GM21367 (cell line): ENCODE measurements at regions not wholly inside any gene's neighbourhood (a gene's known extent, or its start where the extent isn't known, plus 50 kb on each side); places are given as distances from the start of the nearest gene placed in this dataset.

Experiments
- ATAC-seq: cut with Tn5 transposase; IDR thresholded peaks from one replicate; pipeline ENCODE4 v1.9.1; 2021; ENCODE audit not compliant: unreplicated experiment

DNA sequence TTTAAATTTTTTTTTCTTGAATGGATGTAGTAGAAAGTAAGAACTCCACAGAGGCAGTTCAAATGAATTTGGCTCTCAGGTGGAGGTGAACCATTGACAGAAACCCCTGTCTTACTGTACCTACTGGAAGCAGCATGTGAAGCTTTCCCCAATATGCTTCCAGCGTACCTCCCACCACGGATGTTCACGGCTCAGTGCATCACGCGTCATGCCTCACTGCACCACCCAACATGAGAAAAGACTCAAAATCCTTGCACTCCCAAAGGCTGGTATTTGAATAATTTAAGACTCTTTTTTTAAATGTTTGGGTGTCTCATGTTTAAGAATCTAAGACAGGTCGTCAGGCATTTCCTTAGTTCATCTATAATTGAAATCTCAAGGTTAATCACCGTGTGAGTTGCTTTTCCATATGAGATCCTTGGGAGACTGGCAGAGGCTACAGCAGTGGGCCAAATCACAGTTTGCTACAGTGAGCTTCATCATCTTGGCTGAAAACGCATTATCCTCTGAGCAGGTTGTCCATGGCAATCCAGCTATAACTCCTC, 846.4 kb downstream of the DCDC2C start:
- ATAC-seq = no peak

DNA sequence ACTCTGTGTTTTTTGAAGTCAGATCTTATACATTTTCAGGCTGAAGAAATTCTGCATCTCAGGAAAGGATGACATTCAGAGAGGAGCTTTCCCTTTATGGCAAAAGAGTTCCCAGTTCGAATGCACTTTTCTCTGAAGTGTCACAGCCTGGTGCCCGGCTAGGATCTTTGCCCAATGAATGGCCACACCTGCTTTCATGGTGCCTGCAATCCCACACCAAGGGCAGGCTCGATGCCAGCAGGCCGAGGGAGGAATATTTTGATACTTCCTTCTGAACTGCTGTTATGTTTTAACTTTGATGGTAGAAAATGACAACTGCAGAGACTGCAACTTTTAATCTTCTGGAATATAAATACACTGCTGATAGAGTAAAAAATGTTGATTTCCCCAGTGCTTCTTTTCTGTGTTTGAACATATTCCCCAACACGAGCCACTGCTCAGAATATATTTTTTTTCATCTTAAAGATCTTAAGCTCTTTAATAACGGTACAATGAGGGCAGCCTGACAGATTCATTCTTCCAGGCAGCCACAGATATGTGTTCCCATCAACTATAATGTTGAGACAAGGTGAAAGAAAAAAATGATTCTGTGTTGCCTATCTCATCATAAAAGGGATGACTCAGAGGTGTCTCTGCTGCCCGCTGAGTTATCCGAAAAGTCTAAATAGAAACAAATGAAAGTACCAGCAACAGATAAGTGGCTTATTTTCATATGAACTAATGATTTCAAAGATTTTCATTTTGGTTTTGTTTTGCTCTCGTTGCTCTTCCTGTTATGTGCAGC, 848.5 kb downstream of the DCDC2C start:
- no peak for ATAC-seq

DNA sequence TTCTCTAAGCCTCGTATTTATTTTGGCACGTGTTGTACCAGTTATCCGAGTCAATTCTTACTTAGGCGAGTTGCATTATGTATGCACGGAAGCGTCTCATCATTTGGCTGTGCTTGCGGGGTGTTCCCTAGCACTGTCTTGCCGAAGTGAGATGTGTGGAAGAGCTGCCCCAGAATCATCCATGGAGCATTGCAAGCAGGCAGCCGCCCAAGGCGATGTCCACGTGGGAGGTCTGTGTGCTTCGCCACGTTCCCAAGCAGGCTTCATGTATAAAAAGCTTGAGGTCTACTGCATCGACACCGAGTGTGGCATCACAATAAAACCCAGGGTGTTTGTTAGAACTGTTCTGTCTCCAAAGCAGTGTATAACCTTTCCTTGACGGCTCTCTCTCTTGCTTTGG, 849.9 kb downstream of the DCDC2C start:
- ATAC-seq = no peak

DNA sequence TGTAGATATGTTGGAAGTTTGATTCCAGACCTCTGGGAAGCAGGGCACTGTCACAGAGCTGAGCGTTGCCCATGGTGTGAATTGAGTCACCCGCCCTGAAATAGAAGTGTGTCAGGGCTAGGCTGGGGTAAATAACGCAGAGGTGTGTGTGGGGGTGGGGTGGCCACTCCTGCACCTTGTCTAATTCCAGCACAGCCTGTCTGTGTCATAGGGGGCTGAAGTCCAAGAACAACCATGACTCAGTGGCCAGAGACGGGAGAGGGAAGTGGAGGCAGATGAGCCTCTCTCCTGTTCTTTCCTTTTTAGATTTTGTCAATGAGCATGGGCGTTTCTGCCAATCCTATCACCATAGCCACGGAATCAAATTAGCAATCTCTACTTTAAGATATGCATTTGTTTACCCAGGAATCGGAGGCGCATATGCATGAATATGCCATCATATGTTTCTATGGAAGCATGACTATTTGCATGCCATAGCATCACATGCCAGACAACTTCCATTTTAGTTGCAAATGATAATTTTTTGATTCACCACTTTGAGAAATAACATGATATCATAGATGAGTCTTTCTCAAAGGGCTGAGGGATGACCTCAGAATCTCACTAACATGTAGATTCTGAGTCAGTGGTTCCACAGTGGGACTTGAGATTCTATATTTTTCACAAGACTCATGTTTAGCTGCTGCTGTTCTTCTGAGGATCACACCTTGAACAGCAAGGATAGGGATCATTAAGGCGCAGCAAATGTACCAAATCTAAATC, 852.9 kb downstream of the DCDC2C start:
- no peak for ATAC-seq

DNA sequence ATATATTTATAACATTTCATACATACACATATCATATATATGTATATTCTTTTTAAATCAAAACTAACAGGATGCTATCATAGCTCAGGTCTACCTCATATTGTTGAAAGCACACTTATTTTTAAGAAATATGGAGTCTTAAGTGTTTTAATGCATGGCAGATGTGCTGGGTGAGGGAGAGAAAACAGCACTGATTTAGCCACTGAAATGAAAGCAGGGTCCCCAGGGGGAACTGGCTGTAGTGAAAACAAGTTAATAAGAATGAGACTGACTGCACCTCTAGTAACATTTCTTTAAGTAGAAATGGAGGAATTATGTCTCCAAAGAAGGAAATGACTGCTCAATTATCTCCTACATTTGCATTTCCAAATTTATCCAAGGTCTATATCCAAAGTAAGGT, 857.8 kb downstream of the DCDC2C start:
- ATAC-seq = no peak

DNA sequence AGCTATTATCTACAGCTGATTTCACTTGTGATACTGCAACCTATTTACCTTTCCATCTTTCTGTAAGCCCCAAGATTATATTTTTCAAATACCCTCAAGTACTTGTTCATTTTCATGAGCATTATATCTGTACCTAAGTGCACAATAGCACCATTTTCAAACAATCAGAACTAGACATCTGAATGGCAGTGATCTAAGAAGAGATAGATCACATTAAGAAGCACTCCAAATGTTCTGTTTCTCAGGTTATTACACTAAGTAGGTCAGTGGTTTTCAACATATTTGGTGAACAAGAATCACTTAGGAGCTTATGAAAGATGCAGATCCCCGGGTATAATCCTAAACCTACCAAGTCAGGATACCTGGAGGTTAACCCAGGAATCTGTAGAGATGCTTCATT, 872.7 kb downstream of the DCDC2C start:
- no peak for ATAC-seq

DNA sequence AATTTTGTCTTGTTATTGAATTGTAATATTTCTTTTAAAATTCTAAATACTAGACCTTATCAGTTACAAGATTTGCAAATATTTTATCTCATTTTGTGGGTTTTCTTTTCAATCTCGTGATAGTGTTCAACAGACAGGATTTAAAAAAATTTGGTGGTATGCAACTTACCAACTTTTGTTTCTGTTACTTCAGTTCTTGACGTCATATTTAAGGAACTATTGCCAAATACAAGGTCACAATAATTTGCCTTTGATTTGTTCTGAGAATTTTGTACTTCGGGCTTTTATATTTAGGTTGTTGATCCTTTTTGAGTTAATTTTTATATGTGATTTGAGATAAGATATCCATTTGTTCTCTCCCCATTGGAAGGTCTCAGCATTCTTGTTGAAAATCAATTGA, 876.6 kb downstream of the DCDC2C start:
- no peak for ATAC-seq

DNA sequence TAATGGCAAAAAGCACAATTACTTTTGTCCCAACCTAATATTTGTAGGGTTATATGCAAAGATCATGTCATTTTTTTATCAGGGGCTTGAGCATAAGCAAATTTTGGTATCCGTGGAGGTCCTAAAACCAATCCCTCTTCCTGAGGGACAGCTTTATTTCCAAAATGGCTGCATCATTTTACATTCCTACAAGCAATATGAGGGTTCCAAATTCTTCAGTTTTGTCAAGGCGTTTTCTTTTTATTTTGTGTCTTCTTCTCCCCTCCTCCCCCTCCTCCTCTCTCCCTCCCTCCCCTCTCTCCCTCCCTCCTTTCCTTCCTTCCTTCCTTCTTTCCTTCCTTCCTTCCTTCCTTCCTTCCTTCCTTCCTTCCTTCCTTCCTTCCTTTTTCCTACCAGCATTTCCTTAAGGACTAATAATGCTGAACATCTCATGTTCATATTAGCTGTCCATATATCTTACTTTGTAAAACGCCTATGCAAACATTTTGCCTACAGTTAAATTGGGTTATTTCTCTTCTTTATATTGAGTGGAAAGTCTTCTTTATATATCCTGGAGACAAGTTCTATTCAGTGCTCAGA, 881.8 kb downstream of the DCDC2C start:
- ATAC-seq = no peak

DNA sequence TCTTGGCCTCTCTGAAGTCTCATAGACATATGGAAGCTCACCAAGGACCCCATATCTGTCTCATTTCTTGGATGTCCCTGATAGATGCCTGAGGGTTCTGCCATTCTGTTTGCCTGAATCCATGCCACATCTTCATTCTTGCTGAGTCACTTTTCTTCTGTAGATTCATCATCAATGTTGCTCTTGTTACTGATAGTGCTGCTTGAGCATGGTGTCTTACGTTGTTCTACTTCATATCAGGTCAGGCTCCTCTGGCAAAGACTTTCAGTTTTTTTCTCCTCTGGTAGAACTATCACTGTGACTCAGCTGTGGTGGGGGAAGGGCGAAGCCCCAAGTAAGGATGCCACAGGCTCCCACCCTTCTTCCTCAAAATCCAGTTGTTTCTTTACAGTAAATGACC, 885.2 kb downstream of the DCDC2C start:
- no peak for ATAC-seq

DNA sequence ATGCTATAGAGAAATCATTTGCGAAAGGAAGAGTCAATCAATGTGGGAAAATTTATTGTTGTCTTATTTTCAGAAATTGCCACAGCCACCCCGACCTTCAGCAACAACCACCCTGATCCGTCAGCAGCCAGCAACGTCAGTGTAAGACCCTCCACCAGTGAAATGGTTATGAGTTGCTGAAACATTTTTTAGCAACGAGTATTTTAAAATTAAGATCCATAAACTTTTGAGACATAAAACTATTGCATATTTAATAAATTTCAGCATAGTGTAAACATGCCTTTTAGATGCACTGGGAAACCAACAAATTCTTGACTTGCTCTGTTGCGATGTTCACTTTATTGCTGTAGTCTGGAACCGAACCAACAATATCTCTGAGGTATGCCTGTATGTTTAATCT, 887.9 kb downstream of the DCDC2C start:
- ATAC-seq = no peak

DNA sequence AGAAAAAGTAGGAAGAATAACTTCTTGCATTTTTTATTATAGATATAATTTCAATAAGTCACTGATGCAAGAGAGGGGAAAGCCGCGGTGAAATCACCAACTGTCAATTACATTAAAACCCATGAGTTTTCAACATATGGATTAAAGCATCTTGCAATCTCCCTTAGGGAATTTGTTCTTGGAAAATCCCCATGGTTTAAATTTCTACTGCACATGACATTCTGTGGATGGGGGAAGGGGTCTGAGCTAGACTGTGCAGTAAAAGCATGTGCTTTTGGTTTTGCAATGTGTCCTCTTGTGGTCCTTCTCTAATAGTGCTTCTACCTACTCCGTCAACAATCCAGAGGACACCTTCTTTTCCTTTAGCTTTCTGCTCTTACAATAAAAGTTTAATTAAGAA, 894.0 kb downstream of the DCDC2C start:
- no peak for ATAC-seq

DNA sequence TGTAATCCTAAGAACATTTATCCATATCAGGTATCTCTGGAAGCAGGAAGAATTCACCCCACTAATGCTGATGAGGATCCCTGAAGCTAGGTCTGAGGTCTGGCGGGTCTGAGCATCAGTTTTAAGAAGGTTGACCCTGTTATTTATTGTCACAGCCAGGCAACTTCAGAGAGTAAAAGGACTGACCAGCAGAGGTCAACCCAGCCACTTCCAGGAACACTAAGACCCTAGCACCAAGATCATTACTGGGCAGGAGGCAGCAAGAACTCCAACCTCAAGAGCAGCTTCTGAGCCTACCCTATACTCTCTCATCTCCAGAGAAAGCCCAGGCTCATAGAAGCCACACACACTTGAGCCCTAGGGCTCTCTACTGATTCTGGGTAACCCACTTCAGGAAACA, 901.4 kb downstream of the DCDC2C start:
- ATAC-seq = no peak

DNA sequence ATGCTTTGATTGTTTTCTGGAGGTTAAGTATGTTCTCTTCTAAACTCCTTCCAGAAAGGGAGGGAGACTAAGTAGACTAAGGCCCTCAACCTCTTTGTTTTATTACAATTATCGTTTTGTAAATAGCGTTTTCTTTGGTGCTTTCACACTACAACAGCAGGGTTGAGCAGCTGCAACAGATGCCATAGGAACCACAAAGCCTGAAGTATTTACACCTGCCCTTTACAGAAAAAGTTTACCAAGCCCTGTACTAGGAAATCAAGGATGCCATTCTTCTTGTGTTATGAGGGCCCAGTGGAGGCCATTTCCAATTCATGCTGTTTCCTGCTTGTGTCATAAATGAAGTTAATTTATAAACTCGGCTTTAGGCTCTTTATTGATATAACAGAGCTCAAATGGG, 914.8 kb downstream of the DCDC2C start:
- ATAC-seq = no peak

DNA sequence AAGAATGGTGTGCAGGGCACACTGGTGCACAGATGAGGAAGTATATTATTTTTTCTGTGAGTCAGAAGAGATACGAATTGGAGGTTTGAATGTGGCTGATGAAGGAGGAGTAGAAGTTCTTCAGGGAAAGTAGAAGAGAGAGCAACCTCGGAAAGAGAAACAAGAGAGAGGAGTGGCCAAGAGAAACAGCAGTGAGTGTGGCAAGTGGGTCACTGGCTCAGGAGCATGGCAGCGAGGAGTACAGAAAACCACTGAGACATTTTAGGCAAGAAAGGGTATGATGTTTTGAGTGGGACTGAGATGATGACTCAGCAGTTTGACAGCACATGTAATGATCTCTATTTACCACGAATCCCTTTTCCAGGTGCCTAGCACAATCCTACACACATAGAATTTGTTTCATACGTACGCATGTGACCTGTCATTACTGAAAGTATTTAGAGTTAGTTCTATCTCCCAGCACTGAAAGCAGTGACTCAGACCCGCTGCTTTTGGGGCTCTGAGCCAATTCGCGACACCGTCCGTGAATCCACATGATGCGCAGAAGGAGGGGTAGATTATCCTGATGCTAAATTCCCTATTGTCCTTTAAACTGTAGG, 915.4 kb downstream of the DCDC2C start:
- no peak for ATAC-seq

DNA sequence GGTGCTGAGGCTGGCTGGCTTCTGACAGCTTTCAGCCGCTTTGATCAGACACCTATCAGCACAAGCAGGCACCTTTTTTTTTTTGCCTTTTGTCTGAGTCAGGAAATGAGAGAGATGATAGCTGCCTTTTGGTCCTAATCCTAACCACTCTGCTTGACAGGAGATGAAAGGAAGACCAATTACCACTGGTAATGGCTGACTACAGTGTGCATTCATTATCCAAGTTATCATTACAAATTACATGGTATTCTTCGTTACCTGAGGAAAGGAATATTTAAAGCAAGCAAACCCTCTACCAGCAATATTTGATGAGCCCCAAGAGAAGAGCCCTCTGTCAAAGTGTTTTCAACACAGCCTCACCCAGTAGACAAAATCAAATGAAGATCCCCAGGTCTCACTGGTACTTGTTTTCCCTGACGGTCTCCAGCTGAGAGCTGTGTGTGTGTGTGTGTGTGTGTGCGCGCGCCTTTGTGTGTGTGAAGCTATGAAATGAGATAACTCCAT, 925.7 kb downstream of the DCDC2C start:
- ATAC-seq = no peak

DNA sequence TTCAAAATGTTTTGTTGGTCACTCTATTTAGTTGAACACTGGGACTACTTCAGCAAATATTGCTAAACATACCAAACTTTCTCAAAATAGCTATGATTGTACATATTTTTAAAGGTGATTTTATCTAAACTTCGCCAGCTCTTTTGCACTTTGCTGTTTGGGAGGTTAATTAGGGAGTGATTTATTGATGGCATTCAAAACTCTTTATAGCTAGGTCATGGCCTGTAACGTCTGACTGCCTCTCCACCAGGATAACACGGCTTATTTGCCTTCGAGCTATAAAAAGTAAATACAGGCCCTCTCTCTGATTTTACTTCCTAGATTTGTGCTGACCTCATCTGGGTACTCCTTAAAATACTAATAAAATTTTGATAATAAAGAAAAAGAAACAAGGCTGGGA, 931.9 kb downstream of the DCDC2C start:
- ATAC-seq = no peak

DNA sequence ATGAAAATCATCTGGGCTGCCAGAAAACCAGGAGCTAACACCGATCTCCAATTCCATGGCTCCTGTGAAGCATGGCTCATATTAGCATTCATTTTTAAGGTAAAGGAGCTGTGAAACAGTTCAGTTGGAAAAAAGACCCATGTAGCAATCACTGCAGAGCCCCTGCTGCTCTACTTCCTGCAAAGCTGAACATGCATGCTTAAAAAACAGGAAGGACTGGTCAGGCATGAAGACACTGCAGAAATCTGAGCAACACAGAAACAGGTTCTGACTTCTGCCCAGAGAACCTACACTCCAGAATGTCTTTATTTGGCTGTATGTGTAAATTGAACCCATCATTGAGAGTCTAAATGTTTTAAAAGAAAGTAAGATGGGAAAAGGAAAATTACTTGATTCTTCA, 950.6 kb downstream of the DCDC2C start:
- no peak for ATAC-seq

DNA sequence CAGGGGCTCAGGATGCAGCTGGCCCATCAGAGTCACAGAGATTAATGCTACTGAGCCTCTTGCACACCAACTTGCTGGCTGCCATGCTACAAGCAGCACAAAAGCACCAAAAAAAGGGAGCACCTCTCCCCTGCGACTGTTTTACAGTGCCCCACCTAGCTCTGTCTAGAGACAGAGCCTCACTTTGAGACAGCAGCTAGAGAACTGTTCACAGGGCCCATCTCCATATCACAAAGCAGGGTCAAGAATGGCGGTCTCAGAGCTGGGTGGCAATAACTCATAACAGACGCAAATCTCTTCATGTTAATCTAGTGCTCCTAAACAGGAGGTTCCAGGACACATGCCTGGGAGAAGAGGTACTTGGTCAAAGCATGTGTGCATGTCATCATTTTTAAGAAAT, 953.0 kb downstream of the DCDC2C start:
- ATAC-seq = no peak

DNA sequence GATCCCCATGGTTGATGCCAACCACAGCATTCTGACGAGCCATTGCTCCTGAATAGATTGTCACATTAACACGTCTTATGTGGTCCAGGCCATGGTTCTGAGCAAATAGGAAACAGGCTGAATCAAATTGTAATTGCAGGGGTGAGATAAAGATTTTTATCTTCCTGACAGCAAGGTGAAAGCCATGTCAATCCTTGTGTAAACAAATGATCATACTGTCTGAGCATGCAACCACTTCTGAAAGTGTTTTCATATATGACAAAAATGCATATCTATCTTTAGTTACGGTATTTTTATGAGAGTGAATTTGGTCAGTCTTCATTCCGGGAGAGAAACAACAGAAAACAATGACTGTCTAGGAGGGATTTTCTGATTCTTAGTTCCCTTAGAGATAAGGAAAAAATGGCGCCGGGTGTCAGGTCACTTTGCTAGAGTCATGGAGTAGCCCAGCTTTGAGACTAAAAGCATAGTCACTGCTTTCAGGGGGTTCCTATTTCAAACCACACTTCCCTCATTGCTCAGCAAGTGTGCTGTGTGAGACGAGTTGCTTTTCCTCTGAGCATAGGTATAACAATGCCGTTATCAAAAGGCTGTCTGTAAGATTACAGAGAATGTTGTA, 958.9 kb downstream of the DCDC2C start:
- no peak for ATAC-seq

DNA sequence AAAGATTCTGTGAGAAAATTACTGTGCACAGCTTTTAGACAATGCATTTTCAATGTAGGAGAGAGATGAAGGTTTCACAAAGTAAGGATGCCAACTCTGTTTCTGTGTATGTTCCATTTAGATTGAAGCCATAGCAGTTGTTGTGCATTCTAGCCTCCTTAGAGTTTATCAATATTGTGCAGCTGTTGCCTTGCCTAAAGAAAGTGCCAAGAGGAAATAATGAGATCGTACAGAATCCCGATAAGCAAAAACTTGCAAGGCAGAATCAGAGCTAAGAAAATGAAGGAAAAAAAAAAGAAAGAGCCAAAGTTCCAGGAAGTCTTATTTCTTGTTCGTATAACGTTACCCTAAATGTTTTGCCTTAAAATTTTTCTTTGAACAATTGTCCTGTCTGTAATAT, 965.0 kb downstream of the DCDC2C start:
- ATAC-seq = no peak

DNA sequence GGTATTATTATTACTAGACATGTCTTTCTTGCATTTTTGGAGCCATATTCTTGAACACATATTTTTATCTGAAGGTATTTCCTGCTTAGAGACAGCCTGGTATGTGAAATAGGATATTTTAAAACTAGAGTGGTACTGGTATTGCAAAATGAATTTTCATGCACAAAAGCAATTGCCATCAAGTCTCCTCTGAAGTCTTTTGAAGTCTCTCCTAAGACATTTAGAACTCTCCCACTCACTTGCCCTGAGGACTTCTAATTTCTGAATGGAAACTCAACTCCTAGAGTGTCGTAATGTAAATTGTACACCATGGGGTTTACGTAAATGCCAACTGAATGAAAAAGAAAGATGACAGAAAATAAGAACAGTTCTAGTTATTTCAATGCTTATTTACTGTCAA, 967.0 kb downstream of the DCDC2C start:
- ATAC-seq = no peak
